ENCODE measurements at regions not wholly inside any gene's neighbourhood (a gene's known extent, or its start where the extent isn't known, plus 50 kb on each side); places are given as distances from the start of the nearest gene placed in this dataset.
"Not testable (repeated sequence)": the region's sequence is repeated elsewhere in the genome, so short reads cannot be mapped to it uniquely, and the experiment has no call there.

DNA sequence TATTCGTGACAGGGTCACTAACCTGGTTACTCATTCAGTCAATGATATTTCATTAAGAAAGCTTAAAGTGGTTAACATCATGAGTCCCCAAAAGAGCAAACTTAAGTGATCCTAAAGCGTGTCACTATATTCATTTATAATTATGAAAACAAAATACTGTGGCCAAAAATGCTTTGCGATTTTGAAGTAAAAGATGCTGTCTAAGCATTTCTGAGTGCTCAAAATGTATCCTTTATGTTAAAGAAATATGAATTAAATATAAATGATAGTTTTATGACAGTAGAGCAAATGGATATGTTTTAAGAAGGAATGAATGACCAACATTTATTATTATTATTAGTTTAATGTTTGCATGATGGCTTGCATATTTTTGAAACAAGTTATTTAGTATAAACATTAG is 72.6 kb upstream of the CDC42EP3 start:
- no peaks in the 10 kb centered on the region for H3K9me3 ChIP-seq
- H3K4me3 ChIP-seq = no peak overlapping the region
- no peaks in the 10 kb centered on the region for H3K36me3 ChIP-seq
- DNase-seq (ENCODE audit: low spot score) (no peak), ATAC-seq (ENCODE audit: insufficient number of reproducible peaks, low FRiP score, low read depth) (no peak)
- peaks cover 12 to 38% of the 10 kb centered on the region in 2 donors for H3K4me1 ChIP-seq (ENCODE audit: control insufficient read depth in 1 of 2, low read depth in 2 of 2)
- TF ChIP-seq, protein P1, sequence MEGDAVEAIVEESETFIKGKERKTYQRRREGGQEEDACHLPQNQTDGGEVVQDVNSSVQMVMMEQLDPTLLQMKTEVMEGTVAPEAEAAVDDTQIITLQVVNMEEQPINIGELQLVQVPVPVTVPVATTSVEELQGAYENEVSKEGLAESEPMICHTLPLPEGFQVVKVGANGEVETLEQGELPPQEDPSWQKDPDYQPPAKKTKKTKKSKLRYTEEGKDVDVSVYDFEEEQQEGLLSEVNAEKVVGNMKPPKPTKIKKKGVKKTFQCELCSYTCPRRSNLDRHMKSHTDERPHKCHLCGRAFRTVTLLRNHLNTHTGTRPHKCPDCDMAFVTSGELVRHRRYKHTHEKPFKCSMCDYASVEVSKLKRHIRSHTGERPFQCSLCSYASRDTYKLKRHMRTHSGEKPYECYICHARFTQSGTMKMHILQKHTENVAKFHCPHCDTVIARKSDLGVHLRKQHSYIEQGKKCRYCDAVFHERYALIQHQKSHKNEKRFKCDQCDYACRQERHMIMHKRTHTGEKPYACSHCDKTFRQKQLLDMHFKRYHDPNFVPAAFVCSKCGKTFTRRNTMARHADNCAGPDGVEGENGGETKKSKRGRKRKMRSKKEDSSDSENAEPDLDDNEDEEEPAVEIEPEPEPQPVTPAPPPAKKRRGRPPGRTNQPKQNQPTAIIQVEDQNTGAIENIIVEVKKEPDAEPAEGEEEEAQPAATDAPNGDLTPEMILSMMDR (IDR thresholded peaks at IDR 0.05) = no peak
- no peaks in the 10 kb centered on the region for H3K27me3 ChIP-seq (replicated peaks; ENCODE audit: insufficient read depth)
- peak overlapping the region; percentile 64 to 96 for H3K27ac ChIP-seq

DNA sequence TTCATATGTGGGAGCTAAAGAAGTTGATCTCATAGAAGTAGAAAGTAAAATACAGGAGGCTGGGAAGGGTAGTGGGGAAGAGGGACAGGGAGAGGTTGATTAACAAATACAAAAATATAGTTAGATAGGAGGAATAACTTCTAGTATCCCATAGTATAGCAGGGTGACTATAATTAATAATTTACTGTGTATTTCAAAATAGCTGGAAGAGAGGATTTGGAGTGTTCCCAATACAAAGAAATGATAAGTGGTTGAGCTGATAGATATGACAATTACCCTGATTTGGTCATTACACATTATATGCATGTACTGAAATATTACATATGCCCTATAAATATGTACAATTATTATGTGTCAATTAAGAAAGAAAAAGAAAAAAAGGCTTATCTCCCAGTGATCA is 73.5 kb upstream of the CDC42EP3 start:
- Histone ChIP-seq H3K4me1 (ENCODE audit: control insufficient read depth in 1 of 2, low read depth in 2 of 2) (peaks cover 12 to 38% of the 10 kb centered on the region in 2 donors), H3K27ac (peak overlapping the region; percentile 12 to 81)
- not testable (repeated sequence) for H3K36me3 ChIP-seq; H3K27me3 ChIP-seq (replicated peaks; ENCODE audit: insufficient read depth); H3K4me3 ChIP-seq; DNase-seq (ENCODE audit: low spot score); H3K9me3 ChIP-seq; ATAC-seq (ENCODE audit: insufficient number of reproducible peaks, low FRiP score, low read depth)

DNA sequence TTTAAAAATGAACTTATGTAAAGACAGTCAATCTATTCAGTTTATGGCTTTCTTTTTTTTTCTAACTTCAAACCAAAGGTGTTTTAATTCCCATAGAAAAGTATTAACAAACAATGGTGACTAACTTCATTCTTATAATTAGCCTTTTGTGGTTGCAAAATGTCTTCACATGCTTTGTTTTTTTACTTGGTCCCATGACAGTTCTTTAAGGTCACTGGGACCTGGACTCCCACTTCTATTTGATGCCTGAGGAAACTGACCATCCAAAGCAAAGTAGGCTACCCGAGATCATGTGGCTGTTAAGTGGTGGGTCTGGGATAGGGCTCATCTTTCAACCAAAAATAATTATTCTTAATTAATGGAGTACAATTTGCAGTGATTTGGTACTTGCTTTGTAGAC is 74.6 kb upstream of the CDC42EP3 start:
- DNase-seq (ENCODE audit: low spot score); H3K4me3 ChIP-seq; ATAC-seq (ENCODE audit: insufficient number of reproducible peaks, low FRiP score, low read depth); H3K9me3 ChIP-seq; H3K27me3 ChIP-seq (replicated peaks; ENCODE audit: insufficient read depth); H3K36me3 ChIP-seq: not testable (repeated sequence)
- Histone ChIP-seq H3K4me1 (ENCODE audit: control insufficient read depth in 1 of 2, low read depth in 2 of 2) (peaks cover 12 to 38% of the 10 kb centered on the region in 2 donors), H3K27ac (peak overlapping the region; percentile 59 to 81)

DNA sequence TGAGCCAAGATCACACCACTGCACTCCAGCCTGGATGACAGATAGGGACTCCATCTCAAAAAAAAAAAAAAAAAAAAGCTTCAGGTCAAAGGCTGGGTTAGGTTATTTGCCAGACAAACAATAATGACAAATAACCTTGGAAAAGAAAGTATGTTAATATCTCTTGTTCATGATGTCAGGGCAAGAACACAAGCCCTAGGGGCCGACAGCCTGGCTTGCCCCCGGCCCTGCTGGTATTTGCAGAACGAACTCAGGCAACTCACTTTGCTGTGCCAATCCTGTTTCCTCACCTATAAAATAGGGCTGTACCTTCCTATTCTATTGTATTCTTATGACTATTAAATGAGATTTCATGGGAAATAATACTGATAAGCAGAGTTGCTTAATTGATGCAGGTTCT is 75.4 kb upstream of the CDC42EP3 start:
- TF ChIP-seq, protein P1 (IDR thresholded peaks at IDR 0.05) = no peak
- H3K27ac ChIP-seq = peak overlapping the region in 1 of 2 donors; percentile 81

DNA sequence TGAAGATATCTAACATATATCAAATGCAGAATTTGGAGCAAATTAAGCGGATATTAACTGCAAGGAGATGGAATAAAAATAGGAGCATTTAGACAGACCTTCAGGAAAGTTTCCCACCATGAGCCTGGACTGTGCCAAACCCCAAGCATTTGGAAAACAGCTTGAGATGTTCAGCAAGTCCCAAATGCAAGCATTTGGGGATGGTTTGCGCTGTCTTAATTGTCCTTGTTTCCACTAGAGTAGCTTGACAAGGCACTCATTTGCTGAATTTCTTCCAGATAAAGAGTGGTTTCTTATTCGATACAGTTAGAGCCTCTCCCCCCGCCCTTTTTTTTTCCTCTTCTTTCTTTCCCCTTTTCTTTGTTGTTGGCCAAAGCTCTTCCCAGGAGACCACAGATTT is 77.1 kb upstream of the CDC42EP3 start:
- ATAC-seq (ENCODE audit: insufficient number of reproducible peaks, low FRiP score, low read depth) (no peak), DNase-seq (ENCODE audit: low spot score) (no peak)
- Histone ChIP-seq H3K4me3 (no peak overlapping the region), H3K27me3 (replicated peaks; ENCODE audit: insufficient read depth) (no peaks in the 10 kb centered on the region), H3K4me1 (ENCODE audit: control insufficient read depth in 1 of 2, low read depth in 2 of 2) (peaks cover 5 to 17% of the 10 kb centered on the region in 2 donors), H3K27ac (no peak overlapping the region), H3K9me3 (no peaks in the 10 kb centered on the region), H3K36me3 (no peaks in the 10 kb centered on the region)
- TF ChIP-seq, protein P1 (IDR thresholded peaks at IDR 0.05) = no peak

More for the DNA sequence above, 75.4 kb upstream of the CDC42EP3 start:
- Histone ChIP-seq H3K9me3 (no peaks in the 10 kb centered on the region), H3K4me3 (no peak overlapping the region), H3K27me3 (replicated peaks; ENCODE audit: insufficient read depth) (no peaks in the 10 kb centered on the region), H3K4me1 (ENCODE audit: control insufficient read depth in 1 of 2, low read depth in 2 of 2) (peaks cover 9 to 30% of the 10 kb centered on the region in 2 donors), H3K36me3 (no peaks in the 10 kb centered on the region)
- ATAC-seq (ENCODE audit: insufficient number of reproducible peaks, low FRiP score, low read depth) (no peak), DNase-seq (ENCODE audit: low spot score) (no peak)

DNA sequence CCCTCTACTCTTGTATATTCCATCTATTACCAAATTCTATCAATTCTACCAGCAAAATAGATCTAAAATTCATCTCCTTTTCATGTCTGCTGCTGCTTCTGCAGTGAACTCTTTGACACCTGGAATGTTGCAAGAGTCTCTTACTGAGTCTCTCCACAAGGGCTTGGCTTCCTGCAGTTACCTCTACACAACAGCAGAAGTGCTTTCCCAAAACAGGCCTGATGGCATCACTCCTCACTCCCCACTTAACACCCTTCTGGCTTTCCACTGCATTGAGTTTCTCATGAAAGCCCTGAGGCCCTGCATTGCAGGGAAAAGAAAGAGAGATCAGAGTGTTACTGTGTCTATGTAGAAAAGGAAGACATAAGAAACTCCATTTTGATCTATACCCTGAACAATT is 78.8 kb upstream of the CDC42EP3 start:
- ATAC-seq (ENCODE audit: insufficient number of reproducible peaks, low FRiP score, low read depth); H3K36me3 ChIP-seq; H3K9me3 ChIP-seq; H3K27me3 ChIP-seq (replicated peaks; ENCODE audit: insufficient read depth); DNase-seq (ENCODE audit: low spot score); H3K4me3 ChIP-seq; H3K27ac ChIP-seq: not testable (repeated sequence)
- peaks cover 5 to 14% of the 10 kb centered on the region in 2 donors for H3K4me1 ChIP-seq (ENCODE audit: control insufficient read depth in 1 of 2, low read depth in 2 of 2)

DNA sequence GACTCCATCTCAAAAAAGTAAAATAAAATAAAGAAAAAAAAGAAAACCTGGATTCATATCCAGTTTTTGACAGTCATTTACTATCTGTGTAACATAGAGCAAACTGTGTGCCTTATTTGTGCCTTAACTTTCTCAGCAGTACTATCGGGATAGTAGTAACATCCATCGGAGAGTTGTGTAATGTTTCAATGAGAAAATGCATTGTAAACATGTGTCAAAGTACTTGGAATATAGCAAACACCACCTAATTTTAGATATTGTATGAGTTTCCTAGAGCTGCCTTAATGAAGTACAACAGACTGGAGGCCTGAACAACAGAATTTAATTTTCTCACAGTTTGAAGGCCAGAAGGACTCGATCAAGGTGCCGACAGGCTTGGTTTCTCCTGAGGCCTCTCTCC is 81.3 kb upstream of the CDC42EP3 start:
- Histone ChIP-seq H3K27ac (no peak overlapping the region), H3K4me1 (ENCODE audit: control insufficient read depth in 1 of 2, low read depth in 2 of 2) (no peaks in the 10 kb centered on the region), H3K9me3 (no peaks in the 10 kb centered on the region), H3K4me3 (no peak overlapping the region), H3K36me3 (no peaks in the 10 kb centered on the region), H3K27me3 (replicated peaks; ENCODE audit: insufficient read depth) (no peaks in the 10 kb centered on the region)
- TF ChIP-seq, protein P1 (IDR thresholded peaks at IDR 0.05) = no peak
- ATAC-seq (ENCODE audit: insufficient number of reproducible peaks, low FRiP score, low read depth) = no peak
- no peak for DNase-seq (ENCODE audit: low spot score)

Measured in thoracic aorta (tissue), 2 donors.